ENCODE measurements at regions not wholly inside any gene's neighbourhood (a gene's known extent, or its start where the extent isn't known, plus 50 kb on each side); places are given as distances from the start of the nearest gene placed in this dataset.

DNA sequence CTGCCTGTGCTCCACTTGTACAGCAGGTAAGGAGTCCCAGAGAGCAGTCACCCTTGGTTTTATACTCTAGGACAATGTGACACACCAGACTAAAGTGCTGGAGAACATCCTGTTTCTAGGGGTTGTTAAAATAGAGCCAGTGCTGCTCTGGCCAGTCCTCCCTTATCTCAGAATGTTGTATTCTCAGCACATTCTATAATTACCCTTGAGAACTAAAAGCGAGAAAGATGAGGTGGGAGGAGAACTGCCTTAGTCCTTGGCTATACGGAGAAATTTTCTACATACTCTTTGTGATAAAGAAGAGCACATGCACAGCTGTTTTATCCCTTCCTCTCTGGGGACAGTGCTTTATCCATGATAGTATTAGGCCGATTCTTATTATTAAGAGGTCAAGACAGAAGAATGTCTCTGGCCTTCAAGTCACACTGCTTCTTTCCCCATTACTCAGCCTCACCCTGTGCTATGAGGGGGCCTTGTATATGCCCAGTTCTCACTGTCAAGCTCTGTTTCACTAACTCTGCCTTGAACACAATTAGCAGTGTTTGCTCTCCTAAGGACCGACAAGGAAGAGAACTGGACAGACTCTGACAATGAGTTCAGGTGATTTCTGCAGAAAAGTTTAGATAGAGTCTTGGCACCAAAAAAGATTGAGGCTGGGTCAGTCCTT is 385.8 kb downstream of the TRIB2 start:
- no peak for DNase-seq (ENCODE audit: low read depth in 2 of 2)

DNA sequence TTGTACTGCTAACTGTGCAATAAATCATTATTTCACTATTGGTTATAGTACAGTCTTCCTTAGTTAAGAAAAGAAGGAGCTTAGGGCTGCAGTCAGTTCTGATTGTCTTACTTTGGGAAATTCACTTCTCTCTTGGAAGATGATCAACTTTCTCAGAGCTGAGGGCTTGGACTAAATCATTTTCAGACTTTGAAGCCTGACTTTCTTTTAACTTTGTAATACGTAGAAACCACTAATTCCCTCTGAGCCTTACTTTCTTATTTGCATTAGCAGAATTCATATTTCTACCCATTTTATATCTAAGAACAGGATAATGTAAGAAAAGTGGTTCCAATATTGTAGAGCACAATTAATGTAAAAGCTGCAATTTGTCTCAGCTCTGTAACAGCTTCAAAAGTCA is 386.4 kb downstream of the TRIB2 start:
- no peak for DNase-seq (ENCODE audit: low read depth in 2 of 2)

DNA sequence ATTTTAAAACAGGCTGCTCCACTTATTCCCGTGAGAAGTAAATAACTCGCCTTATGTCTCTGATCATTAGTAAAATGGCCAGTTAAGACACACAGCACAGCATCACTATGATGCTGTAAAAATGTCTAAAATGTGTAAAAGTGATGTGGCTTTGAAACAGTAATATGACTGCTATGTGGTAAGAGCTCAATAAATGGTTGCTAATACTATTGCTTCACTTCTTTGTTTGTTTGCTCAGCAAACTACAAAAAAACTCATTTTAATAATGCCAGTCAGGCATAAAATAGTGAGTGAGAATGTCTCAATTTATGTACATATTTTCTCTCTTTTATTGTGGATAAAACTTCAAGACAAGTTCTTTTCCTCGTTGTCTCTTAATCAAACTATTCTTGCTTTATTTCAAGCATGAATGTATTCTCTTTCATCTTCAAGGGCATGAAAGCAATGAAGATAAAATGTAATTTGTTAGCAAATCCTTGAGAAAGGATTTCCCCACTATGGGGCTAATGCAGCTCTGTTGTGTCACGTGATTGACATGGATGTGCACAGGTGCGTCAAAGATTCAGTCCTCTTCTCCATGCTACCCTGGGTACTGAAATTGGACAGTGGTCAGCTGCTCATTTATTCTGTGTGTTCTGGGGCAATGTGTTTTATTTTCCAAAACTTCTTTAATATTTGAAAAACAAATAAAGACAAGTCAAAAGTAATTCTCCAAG is 387.2 kb downstream of the TRIB2 start:
- no peak for DNase-seq (ENCODE audit: low read depth in 2 of 2)

DNA sequence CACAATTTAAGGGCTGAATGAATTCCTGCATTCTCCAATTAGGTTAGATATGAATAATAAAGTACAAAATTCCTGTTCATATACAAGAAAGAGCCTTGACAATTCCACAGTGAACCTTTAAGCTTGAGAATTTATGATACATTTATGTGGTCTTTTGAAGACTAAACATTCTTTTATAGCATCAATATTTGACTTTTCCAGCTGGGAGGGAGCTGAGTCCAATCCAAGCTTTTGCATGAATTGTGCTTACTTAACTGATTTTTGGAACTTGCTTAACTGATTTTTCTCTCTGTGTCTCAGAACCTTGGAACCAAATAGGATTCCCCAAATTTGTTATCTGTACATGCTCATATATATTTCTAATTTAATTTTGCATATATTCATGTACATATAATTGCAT is 388.0 kb downstream of the TRIB2 start:
- no peak for DNase-seq (ENCODE audit: low read depth in 2 of 2)

DNA sequence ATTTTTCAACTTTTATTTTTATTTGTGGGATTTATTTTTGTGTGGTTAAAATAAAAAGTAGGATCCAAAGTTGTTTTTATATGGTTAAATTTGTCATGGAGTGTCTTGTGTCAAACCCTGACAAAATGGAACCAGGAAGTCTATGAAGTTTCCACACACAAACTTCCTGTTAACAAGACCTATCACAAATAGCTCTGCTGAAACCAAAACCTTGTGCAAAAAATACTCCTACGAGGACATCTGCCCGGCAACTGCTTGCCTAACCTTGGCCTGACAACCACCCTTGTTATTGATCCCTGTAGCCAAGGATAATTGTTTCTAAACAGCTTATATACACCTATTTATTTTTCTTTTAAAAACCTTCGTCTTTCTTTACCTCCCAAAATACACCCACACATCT is 389.6 kb downstream of the TRIB2 start:
- DNase-seq (ENCODE audit: low read depth in 2 of 2) = no peak

DNA sequence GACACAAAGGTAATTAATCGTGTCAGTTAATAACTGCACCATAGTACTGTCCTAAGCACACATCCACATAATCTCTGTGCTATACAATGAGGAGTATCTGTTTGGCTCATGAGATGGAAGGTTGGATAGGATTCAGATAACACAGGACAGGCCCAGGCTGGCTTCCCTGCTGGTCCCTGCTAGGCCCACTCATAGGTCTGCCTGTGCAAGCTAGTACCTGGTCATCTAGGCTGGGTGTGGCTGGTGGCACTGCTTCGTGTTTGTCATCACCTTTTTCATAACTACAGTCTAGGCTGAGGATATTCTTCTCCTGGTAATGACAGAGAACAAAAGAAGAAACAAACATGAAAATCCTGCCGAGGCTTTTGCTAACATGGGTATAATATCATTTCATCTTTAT is 392.8 kb downstream of the TRIB2 start:
- DNase-seq (ENCODE audit: low read depth in 2 of 2) = no peak

DNA sequence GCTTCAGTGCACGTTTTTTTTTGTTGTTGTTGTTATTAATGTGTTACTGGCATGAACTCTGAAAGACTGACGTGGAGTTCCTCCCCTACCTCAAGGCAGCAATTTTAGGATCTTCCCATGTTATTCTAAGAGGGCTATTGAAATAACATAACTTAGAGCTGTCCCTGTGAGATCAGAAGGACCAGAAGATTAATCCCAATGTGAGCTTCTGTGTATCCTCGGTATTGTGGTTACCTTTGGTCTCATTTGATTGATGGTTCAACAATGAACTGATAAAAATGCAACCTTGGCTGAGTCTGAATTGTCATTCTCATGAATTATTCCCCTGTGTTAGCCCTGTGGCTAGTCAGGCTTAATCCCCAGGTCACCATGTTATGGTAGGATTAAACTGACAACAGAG is 394.1 kb downstream of the TRIB2 start:
- DNase-seq (ENCODE audit: low read depth in 2 of 2) = no peak

DNA sequence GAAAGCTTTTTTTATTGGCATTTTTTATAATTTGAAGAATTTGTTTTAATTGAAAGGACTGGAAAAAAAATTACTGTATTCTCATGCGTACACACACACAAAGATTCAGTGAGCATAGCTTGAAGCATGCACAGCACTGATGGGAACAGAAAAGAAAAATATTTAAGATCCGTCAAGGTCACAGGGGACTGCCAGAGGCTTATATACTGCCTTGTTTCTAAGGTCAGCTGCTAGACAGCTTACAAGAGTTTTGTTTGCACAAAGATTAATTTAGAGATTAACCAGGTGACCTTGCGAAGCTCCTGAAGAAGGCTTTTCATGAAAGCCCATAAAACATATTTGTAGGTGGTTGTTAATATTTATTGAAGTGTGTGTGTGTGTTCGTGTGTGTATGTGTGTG is 396.3 kb downstream of the TRIB2 start:
- no peak for DNase-seq (ENCODE audit: low read depth in 2 of 2)

DNA sequence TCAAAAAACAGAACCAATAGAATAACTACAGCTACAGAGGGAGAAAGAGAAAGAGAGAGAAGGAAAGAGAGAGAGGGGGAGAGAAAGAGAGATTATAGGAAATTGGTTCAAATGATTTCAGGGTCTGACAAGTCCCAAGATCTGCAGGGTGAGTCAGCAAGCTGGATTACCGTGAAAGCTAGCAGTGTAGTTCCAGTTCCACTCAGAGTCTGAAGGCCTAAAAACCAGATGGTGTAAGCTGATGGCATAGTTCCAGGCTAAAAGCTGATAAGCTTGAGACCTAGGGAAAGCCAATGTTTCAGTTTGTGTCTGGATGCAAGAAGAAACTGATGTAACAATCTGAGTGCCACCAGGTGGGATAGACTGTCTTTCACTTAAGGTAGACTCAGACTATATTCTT is 397.7 kb downstream of the TRIB2 start:
- no peak for DNase-seq (ENCODE audit: low read depth in 2 of 2)

DNA sequence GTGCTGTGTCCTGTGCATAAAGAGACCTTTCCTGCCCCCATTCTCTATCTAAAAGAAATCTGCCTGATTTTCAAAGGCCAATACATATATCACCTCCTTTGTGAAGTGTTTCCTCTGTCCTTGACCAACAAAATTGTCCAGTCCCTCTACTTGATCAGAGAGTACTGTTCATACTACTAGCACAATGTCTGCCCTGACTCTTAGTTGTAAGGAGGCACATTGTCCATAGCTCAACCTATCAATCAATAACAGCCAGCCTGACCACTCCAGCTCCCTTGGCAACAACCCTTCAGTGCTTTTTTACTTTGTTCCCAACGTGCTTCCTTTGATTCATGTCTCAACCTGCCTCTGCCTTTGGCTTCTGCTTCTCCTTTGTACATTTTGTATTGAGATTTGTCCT is 398.9 kb downstream of the TRIB2 start:
- no peak for DNase-seq (ENCODE audit: low read depth in 2 of 2)

DNA sequence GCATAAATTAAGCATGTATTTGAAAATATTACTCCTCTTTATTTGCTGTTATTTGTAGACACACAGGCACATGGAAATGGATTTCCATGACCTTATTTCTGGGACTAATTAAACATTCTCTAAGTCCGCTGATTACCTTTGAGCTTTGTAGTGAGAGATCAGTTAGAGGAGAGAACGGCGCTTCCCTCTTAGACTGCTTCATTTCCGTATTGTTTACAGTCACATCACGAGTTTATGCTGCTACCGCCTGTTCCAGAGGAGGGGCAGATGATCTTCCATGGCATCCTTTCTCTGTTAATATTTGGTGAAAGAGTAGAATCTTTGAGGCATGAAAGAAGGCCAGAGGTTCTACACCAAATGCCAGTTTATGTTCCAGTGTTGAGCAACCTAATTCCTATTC is 404.4 kb downstream of the TRIB2 start:
- no peak for DNase-seq (ENCODE audit: low read depth in 2 of 2)

DNA sequence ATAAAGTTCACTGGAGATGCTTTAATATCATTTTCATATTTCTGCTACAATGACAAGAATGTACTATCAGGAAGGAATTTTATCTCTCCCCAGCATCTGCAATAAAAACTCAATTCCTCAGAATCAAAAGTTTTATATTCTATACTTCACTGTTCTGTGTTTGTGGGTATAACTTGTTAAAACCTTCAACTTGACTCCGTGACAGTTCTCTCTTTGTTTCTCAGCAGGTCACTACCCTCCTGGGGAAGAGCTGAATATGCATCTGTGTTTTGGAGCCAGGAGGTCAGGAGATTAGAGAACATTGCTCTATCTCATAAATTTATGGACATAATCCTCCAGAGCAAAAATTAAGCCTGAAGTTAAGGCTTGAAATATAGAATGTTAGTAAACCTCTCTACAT is 411.4 kb downstream of the TRIB2 start:
- no peak for DNase-seq (ENCODE audit: low read depth in 2 of 2)

DNA sequence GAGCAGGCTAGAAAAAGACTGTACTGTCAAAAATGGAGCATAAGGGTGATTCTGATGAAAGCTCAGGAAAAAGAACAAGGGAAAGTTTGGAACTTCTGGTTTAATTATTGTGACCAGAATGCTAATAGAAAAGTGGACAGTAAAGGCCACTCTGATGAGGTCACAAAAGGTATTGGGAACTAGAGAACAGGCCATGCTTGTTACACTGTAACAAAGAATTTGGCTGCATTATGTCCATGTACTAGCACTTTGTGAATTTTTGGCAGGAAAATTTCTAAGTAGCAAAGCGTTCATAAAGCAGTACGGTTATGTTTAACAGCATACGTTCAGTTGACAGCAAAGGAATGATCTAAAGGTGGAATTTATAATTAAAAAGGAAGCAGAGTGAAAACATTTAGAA is 418.6 kb downstream of the TRIB2 start:
- no peak for DNase-seq (ENCODE audit: low read depth in 2 of 2)

DNA sequence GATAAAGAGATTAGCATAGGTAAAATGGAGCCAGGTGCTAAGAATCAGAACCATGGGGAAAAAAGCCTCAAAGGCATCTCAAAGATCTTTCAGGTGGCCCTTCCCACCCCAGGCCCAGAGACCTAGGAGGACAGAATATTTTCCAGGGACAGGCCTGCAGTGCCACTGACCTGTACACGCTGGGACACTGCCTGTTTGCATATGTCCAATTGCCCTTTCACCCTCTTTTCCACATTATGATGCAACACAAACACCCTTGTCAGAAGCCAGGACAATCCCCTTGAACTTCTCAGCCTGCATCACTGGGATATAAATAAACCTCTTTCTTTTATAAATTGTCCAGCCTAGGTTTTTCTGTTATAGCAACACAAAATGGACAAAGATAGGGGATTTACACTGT is 419.1 kb downstream of the TRIB2 start:
- DNase-seq (ENCODE audit: low read depth in 2 of 2) = no peak

DNA sequence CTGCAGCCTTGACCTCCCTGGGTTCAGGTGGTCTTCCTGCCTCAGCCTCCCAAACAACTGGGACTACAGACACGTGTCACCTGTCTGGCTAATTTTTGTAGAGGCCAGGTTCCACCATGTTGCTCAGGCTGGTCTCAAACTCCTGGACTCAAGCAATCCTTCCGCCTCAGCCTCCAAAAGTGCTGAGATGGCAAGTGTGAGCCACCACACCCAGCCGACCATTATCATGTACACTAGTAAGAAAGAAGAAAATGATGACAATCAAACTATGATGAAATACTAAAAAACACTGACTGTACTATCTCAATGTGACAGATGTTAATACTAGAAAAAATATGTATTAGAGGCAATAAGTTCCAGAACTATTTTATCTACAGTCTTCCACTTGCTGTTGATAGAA is 420.9 kb downstream of the TRIB2 start:
- DNase-seq (ENCODE audit: low read depth in 2 of 2) = no peak

DNA sequence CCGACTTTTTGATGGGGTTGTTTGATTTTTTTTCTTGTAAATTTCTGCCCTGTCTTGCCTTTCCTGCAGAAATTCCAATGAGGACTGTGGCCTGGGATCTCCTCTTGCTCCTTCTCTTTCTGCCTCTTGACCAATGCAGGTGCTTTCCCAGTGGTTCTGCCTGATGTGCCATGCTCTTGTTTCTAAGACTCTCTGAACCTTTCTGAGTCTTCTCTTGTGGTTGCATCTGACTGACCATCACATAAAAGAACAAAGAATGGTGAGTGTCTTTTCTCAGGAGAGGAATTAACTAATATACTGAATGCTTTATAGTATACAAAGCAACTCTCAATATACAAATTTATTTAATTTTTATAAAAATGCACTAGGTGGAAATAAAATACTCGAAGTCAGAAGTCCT is 424.6 kb downstream of the TRIB2 start:
- no peak for DNase-seq (ENCODE audit: low read depth in 2 of 2)

DNA sequence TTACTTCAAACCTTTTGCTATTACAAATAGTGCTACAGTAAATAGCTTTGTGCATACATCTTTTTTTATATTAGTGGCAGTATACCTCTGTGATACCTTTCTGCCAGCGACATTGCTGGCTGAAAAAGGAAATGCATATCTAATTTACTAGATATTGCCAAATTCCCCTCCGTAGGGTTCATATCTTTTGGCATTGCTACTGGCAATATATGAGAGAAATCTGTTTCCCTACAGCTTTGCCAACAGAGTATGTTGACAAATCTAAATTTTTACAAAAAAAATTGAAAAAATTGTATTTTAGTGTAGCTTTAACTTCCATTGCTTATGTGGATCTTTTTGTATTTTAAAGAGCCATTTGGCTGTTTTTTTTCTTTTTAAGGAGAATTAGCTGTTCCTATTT is 426.7 kb downstream of the TRIB2 start:
- no peak for DNase-seq (ENCODE audit: low read depth in 2 of 2)

DNA sequence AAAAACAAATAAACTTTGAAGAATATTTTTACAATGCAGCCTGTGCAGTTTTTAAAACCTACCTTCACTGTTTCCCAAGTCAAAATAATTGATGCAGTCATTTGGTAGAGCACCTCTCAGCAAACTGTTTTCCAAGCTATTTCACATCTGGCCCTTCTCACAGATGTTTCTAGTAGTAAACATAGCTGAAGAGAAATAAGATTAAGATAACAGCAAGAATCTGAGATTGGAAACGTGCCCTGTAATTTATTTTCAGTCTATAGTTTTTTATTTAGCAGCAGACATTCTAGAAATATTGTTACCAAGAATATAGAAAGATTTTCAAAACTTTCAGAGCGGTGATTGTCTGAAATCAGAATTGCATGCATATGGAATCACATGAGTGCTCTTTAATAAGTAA is 440.2 kb downstream of the TRIB2 start:
- DNase-seq (ENCODE audit: low read depth in 2 of 2) = no peak

DNA sequence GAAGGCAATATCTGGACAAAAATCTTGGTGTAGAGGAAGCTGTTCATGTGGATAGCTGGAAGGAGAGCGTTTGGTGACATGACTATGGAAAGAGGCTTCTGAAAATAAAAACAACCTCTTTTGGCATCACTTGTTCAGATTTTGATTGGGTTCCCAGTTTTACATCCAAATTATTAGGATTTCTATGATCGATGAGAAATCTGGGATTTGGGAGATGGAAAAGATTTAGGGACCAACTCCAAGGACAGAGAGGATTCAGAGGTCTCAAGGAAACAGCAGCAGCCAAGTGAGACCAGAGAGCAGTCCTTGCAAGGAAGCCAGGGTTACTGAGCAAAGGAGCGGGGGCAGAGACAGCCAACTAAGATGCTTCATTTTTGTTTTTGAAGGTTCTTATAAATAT is 441.7 kb downstream of the TRIB2 start:
- DNase-seq (ENCODE audit: low read depth in 2 of 2) = no peak

DNA sequence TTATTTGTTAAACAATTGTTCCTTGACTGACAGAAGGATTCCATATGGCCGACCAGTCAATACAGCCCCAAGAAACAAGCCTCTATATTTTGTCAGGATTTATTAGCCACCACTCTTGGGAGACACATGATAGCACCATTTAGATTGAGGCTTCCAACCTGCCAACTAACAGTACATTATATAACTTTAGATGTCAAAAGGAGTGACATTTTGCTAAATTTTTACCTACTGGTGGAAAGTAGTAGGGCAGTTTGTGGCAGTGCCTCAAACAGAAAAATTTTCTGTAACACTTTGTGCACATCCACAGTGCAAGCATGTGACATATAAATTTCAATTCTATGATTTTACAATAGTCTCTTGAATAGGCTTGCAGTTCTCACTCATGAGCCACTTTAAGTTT is 464.0 kb downstream of the TRIB2 start:
- DNase-seq (ENCODE audit: low read depth in 2 of 2) = no peak

DNA sequence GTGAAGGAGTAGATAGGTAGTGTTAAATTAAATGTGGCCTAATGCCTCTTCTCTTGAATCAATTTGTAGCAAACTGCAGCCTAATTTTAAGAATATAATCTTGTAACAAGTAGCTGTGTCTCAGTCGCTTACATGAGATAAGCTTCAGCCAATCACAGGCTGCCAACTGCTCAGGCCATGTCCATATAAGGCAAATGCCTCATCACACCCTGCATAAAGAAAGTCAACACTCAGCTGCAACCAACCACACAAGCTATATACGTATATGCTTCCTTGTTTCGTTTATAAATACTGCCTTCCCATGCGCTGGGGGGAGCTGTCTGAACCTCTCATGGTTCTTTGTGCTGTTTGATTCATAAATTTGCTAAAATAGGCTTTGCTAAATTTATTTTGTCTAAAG is 476.3 kb downstream of the TRIB2 start:
- no peak for DNase-seq (ENCODE audit: low read depth in 2 of 2)

DNA sequence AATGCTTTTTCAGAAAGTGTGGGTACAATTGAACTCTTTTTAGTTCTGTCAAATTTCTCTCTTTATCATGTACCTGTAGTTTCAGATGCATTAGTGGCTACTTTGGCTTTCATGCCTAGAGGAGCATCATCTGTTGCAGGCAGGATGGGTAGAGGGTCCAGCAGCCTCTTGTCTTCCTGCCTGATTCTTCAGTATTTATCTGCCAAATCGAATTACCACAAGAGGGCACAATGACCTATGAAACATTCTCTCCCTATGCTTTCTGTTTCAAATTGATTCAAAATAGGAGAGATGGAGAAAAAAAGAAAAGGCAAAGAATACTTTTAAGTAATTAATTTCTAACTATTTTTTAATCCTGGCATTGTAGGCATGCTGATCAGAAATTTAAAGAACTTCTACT is 477.2 kb downstream of the TRIB2 start:
- no peak for DNase-seq (ENCODE audit: low read depth in 2 of 2)

DNA sequence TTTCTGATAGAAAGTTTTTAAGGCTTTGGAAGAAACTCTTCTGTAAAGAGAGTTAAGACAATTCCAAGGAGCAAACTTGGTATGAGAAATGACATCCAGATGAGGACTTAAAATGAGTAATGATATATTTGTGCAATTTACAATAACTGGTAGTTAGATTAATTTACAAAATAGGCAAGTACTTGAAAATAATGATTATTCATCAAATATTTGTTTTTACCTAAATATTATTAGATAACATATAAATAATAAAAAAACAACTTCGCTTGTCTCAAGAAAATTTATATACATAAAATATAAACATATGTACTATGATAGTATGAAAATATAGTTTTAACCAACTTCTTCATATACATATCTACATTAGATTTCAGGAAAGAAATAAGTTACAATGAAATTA is 478.5 kb downstream of the TRIB2 start:
- no peak for DNase-seq (ENCODE audit: low read depth in 2 of 2)

DNA sequence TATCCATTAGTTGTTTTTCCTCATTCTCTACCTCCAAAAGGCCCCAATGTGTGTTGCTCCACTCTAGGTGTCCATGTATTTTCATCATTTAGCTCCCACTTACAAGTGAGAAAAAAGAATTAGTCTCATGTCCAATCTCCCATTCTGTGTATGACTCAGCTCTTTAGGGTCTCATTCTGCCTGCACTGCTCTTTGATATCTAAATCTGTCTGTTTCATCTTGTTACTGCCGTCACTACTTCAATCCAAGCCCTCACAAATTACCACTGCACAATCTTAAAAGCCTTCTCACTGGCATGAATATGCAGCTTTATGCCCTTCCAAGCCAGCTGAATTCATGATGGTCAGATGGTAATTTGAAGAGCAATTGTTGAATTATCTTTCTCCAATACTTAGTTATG is 480.5 kb downstream of the TRIB2 start:
- DNase-seq (ENCODE audit: low read depth in 2 of 2) = no peak
